ENCODE measurements at regions not wholly inside any gene's neighbourhood (a gene's known extent, or its start where the extent isn't known, plus 50 kb on each side); places are given as distances from the start of the nearest gene placed in this dataset.

GRCh38 chr4:138412847-138413246 lies 170.7 kb upstream of the SLC7A11 start:
- TF ChIP-seq, protein P1, sequence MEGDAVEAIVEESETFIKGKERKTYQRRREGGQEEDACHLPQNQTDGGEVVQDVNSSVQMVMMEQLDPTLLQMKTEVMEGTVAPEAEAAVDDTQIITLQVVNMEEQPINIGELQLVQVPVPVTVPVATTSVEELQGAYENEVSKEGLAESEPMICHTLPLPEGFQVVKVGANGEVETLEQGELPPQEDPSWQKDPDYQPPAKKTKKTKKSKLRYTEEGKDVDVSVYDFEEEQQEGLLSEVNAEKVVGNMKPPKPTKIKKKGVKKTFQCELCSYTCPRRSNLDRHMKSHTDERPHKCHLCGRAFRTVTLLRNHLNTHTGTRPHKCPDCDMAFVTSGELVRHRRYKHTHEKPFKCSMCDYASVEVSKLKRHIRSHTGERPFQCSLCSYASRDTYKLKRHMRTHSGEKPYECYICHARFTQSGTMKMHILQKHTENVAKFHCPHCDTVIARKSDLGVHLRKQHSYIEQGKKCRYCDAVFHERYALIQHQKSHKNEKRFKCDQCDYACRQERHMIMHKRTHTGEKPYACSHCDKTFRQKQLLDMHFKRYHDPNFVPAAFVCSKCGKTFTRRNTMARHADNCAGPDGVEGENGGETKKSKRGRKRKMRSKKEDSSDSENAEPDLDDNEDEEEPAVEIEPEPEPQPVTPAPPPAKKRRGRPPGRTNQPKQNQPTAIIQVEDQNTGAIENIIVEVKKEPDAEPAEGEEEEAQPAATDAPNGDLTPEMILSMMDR (conservative IDR thresholded peaks at IDR 0.05): no peak
- H3K27ac ChIP-seq: peak overlapping the region; percentile 41

DNA sequence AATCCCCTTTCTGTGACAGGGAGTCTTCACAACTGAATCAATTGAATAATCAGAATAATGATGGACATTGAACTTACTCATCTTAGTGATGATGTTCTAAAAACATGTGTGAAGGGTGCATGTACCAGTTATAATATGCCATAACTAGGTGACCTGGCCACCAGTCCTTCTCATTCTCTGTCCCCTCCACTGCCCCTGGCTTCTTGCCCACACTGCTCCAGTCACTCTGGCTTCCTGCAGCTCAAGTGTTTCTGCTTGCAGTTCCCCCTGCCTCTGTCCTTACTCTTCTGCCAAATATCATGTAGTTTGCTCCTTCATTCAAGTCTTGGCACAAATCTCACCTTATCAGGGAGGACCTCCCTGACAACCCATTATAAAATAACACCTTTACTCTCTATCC lies 168.1 kb upstream of the SLC7A11 start:
- no peak overlapping the region for H3K27ac ChIP-seq
- TF ChIP-seq, protein P1 (conservative IDR thresholded peaks at IDR 0.05): no peak

DNA sequence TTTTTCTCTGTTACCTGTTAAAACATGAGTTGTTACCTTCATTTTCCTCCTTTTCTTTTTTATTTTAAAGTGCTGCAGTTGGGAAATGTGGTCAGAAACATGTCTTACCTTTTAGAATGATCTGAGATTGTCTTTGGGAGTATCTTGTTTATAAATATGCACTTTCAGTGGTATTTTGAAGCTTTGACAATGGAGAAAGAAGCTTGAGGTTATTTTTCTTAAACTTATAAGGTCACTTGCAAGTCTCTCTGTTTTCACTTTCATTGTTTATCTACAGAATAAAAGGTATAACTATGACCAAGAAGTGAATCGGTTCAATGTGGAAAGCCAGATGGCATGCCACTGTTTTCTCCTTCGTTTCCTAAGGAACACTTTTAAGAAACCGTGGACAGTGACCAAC lies 167.5 kb upstream of the SLC7A11 start:
- TF ChIP-seq, protein P1 (conservative IDR thresholded peaks at IDR 0.05): no peak
- H3K27ac ChIP-seq: no peak overlapping the region

GRCh38 chr4:138408758-138409157 lies 166.6 kb upstream of the SLC7A11 start:
- TF ChIP-seq, protein P1 (conservative IDR thresholded peaks at IDR 0.05): no peak
- H3K27ac ChIP-seq: no peak overlapping the region

DNA sequence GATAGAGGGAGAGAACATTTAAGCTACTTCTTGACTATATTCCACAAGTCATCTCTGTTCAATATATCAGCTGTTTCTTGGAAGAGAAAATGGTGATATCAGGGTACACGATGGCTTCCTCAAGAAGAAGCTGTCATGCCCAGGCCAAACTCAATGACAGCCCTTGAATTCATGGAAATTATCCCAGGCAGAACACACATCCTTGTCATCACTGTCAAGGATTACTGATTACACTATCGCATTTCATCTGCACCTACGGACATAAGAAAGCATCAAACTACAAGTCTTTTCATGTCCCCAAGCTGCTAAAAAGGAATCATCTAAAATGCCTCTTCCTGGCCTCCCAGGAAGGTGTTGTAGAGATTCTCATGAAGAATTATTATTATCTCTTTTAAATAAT lies 165.2 kb upstream of the SLC7A11 start:
- TF ChIP-seq, protein P1 (conservative IDR thresholded peaks at IDR 0.05): no peak

DNA sequence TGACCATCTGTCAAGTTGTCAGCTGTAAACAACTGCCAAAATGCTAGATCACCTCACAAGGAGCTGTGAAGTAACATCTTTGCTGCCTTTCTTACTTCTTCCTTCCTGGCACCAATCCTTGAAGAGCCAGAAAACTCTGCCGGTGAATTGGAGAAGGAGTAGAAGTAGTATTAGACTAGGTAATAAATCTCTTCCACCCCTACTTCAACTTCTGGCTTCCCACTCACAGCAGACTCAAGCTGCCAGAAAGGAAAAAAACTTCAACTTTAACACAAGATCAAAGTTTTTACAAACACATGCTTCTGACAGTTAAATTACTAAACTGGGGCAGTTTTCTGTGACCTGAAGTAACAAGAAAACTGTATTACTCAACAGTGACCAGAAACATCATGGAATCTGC lies 164.7 kb upstream of the SLC7A11 start:
- no peak overlapping the region for H3K27ac ChIP-seq
- TF ChIP-seq, protein P1 (conservative IDR thresholded peaks at IDR 0.05): no peak

More for the DNA sequence above, 165.2 kb upstream of the SLC7A11 start:
- H3K27ac ChIP-seq: no peak overlapping the region

DNA sequence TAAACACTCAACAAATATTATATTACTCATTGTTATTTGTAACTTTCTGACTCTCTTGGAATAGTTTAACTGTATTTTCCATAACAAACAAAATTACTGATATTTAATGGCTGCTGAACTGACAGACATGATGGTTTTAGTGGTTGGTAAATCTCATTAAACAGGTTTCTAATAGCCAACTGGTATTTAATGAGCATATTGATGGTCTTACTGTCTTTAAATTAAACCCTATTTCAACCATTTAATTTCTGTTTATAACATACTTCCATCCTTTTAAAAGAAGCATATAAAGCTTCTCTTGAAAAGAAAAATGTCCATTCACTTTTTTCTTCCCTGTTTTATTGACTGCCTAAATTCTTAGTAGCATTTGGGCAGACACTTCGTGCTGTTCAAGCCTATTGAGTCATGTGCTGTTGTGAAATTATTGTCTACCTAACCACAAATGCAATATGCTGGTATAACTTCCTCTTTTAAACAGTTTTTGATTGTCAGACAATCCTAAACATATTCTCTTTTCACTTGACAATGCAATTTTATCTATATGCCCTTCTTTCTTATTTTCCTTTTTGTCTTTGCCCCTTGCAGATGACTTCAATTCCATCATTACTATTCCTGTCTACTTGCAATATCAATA lies 163.9 kb upstream of the SLC7A11 start:
- TF ChIP-seq, protein P1 (conservative IDR thresholded peaks at IDR 0.05): no peak
- H3K27ac ChIP-seq: no peak overlapping the region

Data from VCaP (cell line).